Vagina (tissue), 2 donors: ENCODE measurements at regions not wholly inside any gene's neighbourhood (a gene's known extent, or its start where the extent isn't known, plus 50 kb on each side); places are given as distances from the start of the nearest gene placed in this dataset.

Experiments used
- DNase-seq, 2 donors: peaks; one replicate each; pipeline ENCODE4 v3.0.0-alpha.2; 2017; ENCODE audit errors: extremely low spot score in 2 of 2
- H3K27ac ChIP-seq: fragments of 200-600 bp; sonication (generic); one replicate; pipeline ENCODE4 v1.5.1; 2019
- H3K27me3 ChIP-seq: fragments of 200-600 bp; sonication (generic); one replicate; pipeline ENCODE4 v1.5.1; 2019
- H3K36me3 ChIP-seq, 2 donors: fragments of 200-600 bp; sonication (generic); one replicate each; pipeline ENCODE4 v1.5.1; 2017 to 2019
- H3K4me1 ChIP-seq: fragments of 200-600 bp; sonication (generic); one replicate; pipeline ENCODE4 v1.5.1; 2019
- H3K4me3 ChIP-seq, 2 donors: fragments of 200-600 bp; sonication (generic); 1 replicate in 1 of 2; 2 replicates in 1 of 2; pipeline ENCODE4 v1.5.1; 2016 to 2019
- H3K9me3 ChIP-seq: fragments of 200-600 bp; sonication (generic); one replicate; pipeline ENCODE4 v1.5.1; 2019
- POLR2A ChIP-seq, 2 donors: fragments of 450-650 bp; IDR thresholded peaks; one replicate each; pipeline ENCODE4 v1.6.1; 2017; ENCODE audit warnings: antibody characterized with exemption in 2 of 2, mild to moderate bottlenecking in 2 of 2, moderate library complexity in 2 of 2
- POLR2AphosphoS5 ChIP-seq, 2 donors: sonication (generic); formaldehyde crosslinking; IDR thresholded peaks; one replicate each; pipeline ENCODE4 v1.9.0; 2017; ENCODE audit warnings: antibody characterized with exemption in 2 of 2, mild to moderate bottlenecking in 2 of 2, low read depth in 1 of 2; ENCODE audit not compliant: insufficient read depth in 1 of 2
- intact Hi-C: fragments of 100-400 bp; cut with DNase I; formaldehyde crosslinking; loops from one replicate; pipeline ENCODE4 v1.15.1; 2023
- TF ChIP-seq, protein P1 (sequence below), 3 experiments: fragments of 450-650 bp in 2 of 3; fragments of 200-600 bp in 1 of 3; sonication (generic) in 1 of 3; IDR thresholded peaks; one replicate each; pipeline ENCODE4 v1.5.1; 2017 to 2019; ENCODE audit warnings: antibody characterized with exemption in 3 of 3, mild to moderate bottlenecking in 2 of 3, moderate library complexity in 2 of 3

DNA sequence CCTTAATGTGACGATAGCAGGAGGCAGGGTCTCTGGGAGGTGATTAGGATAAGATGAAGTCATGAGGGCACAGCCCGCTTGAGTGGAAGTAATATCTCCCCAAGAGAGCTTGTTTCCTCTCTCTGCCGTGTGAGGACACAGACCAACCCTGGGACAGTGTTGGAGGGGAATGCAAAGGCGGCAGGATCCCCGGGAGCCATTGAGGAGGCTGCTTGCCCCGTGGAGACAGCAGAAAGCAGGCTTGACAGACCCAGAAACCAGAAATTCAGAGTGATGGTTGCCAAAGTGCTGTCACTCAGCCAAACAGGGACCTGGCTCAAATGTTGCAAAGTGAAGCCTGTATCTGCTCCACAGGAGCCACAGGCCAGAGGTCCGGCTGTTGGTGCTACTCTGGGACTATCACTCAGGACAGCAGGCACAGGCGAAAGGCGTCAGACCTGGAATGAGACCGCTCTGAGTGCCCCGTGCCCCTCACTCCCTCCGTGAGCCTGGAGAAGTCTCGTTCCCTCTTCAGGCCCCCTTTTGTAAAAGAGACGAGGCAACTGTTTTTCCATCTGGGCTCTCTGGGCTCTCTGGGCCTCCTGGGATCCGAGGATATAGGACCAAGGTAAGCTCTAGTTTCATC lies 96.6 kb upstream of the VANGL1 start:
- Histone ChIP-seq H3K36me3 (no peaks in the 10 kb centered on the region), H3K9me3 (no peaks in the 10 kb centered on the region), H3K27ac (no peak overlapping the region), H3K4me1 (peaks cover 13% of the 10 kb centered on the region), H3K4me3 (no peak overlapping the region), H3K27me3 (no peaks in the 10 kb centered on the region)
- no peak for TF ChIP-seq POLR2A (IDR thresholded peaks at IDR 0.05)
- no peak for TF ChIP-seq POLR2AphosphoS5 (IDR thresholded peaks at IDR 0.05; ENCODE audit: insufficient read depth in 1 of 2, low read depth in 1 of 2)
- TF ChIP-seq, protein P1, sequence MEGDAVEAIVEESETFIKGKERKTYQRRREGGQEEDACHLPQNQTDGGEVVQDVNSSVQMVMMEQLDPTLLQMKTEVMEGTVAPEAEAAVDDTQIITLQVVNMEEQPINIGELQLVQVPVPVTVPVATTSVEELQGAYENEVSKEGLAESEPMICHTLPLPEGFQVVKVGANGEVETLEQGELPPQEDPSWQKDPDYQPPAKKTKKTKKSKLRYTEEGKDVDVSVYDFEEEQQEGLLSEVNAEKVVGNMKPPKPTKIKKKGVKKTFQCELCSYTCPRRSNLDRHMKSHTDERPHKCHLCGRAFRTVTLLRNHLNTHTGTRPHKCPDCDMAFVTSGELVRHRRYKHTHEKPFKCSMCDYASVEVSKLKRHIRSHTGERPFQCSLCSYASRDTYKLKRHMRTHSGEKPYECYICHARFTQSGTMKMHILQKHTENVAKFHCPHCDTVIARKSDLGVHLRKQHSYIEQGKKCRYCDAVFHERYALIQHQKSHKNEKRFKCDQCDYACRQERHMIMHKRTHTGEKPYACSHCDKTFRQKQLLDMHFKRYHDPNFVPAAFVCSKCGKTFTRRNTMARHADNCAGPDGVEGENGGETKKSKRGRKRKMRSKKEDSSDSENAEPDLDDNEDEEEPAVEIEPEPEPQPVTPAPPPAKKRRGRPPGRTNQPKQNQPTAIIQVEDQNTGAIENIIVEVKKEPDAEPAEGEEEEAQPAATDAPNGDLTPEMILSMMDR (IDR thresholded peaks at IDR 0.05) = no peak
- no peak for DNase-seq
- intact Hi-C loops = loop anchor here (10.0 kb wide), 1 partner anchor 230 kb away; no protein-coding TSS in a partner anchor

DNA sequence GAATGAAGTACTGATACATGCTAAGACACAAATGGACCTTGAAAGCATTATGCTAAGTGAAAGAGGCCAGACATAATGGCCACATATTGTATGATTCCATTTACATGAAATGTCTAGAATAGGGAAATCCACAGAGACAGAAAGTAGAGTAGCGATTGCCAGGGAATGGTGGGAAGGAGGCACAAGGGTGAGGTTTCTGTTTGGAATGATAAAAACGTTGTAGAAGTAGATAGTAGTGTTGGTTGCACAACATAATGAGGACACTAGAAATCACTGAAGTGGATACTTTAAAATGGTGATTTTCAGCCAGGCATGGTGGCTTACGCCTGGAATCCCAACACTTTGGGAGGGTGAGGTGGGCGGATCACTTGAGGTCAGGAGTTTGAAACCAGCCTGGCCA lies 97.6 kb upstream of the VANGL1 start:
- TF ChIP-seq POLR2A (IDR thresholded peaks at IDR 0.05) (no peak), POLR2AphosphoS5 (IDR thresholded peaks at IDR 0.05; ENCODE audit: insufficient read depth in 1 of 2, low read depth in 1 of 2) (no peak)
- TF ChIP-seq, protein P1 (IDR thresholded peaks at IDR 0.05) = no peak
- H3K4me1 ChIP-seq = peaks cover 13% of the 10 kb centered on the region
- intact Hi-C loops = loop anchor here (10.0 kb wide), 1 partner anchor 231 kb away; no protein-coding TSS in a partner anchor
- H3K9me3 ChIP-seq = no peaks in the 10 kb centered on the region
- H3K36me3 ChIP-seq = no peaks in the 10 kb centered on the region
- H3K4me3 ChIP-seq = no peak overlapping the region
- no peaks in the 10 kb centered on the region for H3K27me3 ChIP-seq
- DNase-seq = no peak
- no peak overlapping the region for H3K27ac ChIP-seq

DNA sequence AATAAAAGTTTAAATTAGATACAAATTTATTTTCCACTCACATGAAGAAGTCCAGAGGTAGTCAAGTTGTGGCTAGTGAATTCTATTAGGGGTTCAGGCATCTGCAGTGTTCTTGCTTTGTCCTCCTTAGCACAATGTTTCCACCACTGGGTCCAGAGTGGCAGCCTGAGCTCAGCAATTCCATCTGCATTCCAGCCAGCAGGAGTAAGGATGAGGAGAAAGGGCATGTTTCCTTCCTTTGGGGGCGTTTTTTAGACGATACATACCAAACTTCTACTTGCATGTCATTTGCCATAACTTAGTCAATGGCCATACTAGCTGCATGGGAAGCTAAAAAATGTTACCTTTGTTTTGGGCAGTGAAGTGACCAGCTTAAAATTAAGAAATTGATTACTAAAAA lies 98.5 kb upstream of the VANGL1 start:
- Histone ChIP-seq H3K27me3 (no peaks in the 10 kb centered on the region), H3K27ac (no peak overlapping the region), H3K4me1 (peaks cover 13% of the 10 kb centered on the region), H3K9me3 (no peaks in the 10 kb centered on the region), H3K4me3 (no peak overlapping the region), H3K36me3 (no peaks in the 10 kb centered on the region)
- TF ChIP-seq POLR2AphosphoS5 (IDR thresholded peaks at IDR 0.05; ENCODE audit: insufficient read depth in 1 of 2, low read depth in 1 of 2) = no peak
- TF ChIP-seq POLR2A (IDR thresholded peaks at IDR 0.05) = no peak
- TF ChIP-seq, protein P1 (IDR thresholded peaks at IDR 0.05) = no peak
- DNase-seq = no peak
- intact Hi-C loops = loop anchor here (10.0 kb wide), 1 partner anchor 232 kb away; no protein-coding TSS in a partner anchor

DNA sequence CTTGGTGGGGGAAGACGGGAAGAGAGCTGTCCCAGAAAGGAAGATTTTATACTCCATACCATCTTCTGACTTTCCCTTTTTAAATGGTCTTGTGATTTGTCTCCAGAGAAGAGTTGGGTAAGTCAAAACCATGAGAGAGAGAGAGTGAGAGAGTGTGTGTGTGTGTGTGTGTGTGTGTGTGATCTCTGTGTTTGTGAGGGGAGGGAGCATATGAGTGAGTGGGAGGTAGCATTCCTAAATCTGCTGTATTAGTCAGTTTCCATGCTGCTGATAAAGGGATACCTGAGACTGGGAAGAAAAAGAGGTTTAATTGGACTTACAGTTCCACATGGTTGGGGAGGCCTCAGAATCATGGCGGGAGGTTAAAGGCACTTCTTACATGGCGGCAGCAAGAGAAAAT lies 102.0 kb upstream of the VANGL1 start:
- no peak overlapping the region for H3K27ac ChIP-seq
- no peak for DNase-seq

DNA sequence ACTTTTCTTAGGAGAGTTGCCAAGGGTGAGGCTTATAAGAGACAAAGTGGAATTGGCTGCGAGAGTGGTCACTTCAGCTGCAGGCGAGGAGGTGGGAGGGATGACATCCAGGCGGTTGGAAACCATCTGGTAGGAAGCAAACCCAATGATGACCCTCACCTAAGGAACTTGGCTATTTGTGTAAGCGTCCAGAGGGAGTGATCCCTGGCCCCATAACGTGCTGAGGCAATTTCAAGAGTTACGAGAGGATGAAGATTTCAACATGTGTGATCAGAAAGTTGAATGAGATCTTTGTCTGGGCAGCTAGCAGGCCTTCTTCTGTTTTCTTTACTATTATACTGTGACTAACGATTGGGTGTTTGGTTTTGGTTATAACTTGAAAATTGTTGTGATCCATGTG lies 102.7 kb upstream of the VANGL1 start:
- Histone ChIP-seq H3K36me3 (no peaks in the 10 kb centered on the region), H3K9me3 (no peaks in the 10 kb centered on the region), H3K4me3 (no peak overlapping the region), H3K4me1 (no peaks in the 10 kb centered on the region), H3K27ac (no peak overlapping the region), H3K27me3 (no peaks in the 10 kb centered on the region)
- DNase-seq = no peak
- TF ChIP-seq POLR2A (IDR thresholded peaks at IDR 0.05) (no peak), POLR2AphosphoS5 (IDR thresholded peaks at IDR 0.05; ENCODE audit: insufficient read depth in 1 of 2, low read depth in 1 of 2) (no peak)
- TF ChIP-seq, protein P1 (IDR thresholded peaks at IDR 0.05) = no peak
- intact Hi-C loops = no loop called here

More for the DNA sequence above, 102.0 kb upstream of the VANGL1 start:
- Histone ChIP-seq H3K9me3 (no peaks in the 10 kb centered on the region), H3K36me3 (no peaks in the 10 kb centered on the region), H3K4me3 (no peak overlapping the region), H3K27me3 (no peaks in the 10 kb centered on the region), H3K4me1 (no peaks in the 10 kb centered on the region)
- TF ChIP-seq POLR2A (IDR thresholded peaks at IDR 0.05) (no peak), POLR2AphosphoS5 (IDR thresholded peaks at IDR 0.05; ENCODE audit: insufficient read depth in 1 of 2, low read depth in 1 of 2) (no peak)
- TF ChIP-seq, protein P1 (IDR thresholded peaks at IDR 0.05) = no peak
- intact Hi-C loops = loop anchor here (10.0 kb wide), 1 partner anchor 235 kb away; no protein-coding TSS in a partner anchor
